ELF-1 (cell line): ENCODE measurements at regions not wholly inside any gene's neighbourhood (a gene's known extent, or its start where the extent isn't known, plus 50 kb on each side); places are given as distances from the start of the nearest gene placed in this dataset.
"Not testable (repeated sequence)": the region's sequence is repeated elsewhere in the genome, so short reads cannot be mapped to it uniquely, and the experiment has no call there.

ENCODE experiments used
- DNase-seq: peaks from one replicate; pipeline ENCODE4 v3.0.0-alpha.2; 2016; ENCODE audit warnings: low read depth, low spot score

GRCh38 chr5:155759984-155760383 lies 567.0 kb upstream of the SGCD start:
- no peak for DNase-seq

DNA sequence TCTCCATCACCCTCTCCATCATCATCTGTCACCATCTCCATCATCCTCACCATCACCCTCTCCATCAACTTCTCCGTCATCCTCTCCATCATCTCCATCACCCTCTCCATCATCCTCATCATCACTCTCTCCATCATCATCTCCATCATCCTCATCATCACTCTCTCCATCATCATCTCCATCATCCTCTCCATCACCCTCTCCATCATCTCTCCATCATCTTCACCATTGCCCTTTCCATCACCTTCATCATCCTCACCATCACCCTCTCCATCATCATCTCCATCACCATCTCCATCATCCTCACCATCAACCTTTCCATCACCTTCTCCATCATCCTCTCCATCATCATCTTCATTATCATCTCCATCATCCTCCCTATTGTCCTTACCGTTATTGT lies 565.5 kb upstream of the SGCD start:
- no peak for DNase-seq

DNA sequence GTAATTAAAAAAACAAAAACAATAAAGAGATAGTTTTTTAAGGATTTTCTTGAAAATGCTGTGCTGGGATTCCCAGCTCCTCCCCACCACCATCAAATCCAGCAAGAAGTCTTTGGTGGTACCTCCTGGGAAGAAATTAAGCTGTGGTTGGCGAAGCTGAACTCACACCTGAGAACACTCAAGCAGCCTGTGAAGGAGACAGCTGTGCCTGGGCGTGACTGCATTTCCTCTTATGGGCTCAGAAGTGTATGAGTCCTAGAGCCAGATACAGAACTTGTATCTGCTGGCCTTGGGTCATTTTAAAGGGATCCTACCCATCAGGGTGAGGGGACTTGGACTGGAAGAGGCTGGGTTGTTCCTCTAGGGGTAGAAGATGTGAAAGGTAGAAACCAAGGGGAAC lies 561.2 kb upstream of the SGCD start:
- no peak for DNase-seq

DNA sequence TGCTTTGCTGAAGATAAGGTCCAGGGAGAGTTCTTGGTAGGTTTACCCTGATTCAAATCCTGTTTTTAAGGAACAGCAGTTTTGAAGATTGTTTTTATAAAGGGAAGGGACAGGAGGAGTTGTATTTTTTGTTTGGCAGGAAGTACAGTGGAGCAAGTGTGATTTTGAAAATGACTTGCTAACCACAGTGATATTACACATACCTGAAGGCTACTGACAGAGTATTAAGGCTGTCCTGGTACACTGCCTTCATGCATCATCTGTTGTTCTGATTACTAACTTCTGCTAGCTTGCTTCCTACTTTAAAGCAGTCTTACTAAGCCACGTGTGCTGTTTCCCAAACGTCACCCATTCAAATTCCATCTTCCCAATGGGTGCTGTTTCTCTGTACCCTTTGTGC lies 559.5 kb upstream of the SGCD start:
- DNase-seq = no peak

DNA sequence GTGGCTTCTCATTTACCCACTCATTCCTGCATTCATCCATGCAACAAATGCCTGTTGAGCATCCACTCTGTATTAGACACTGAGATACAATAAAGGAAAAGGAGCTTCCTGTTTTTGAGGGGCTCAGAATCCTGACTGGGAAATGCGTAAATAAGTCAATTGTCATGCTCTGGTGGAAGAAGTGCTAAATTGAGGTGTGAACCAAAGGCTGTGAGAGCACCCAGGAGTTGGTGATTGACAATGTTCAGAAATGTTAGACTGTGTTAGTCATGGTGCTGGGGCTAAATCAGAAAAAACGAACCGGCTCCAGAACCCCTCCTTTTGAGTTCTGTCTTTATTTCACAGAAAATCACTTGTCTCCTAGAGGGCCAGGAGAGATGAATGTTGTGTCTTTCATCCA lies 558.6 kb upstream of the SGCD start:
- no peak for DNase-seq

- no peak for DNase-seq
Observed at GRCh38 chr5:155772009-155772662, 554.8 kb upstream of the SGCD start.

- DNase-seq = no peak
Observed at GRCh38 chr5:155773680-155774079, 553.3 kb upstream of the SGCD start.

GRCh38 chr5:155780260-155780659 lies 546.7 kb upstream of the SGCD start:
- DNase-seq = no peak

GRCh38 chr5:155783246-155783645 lies 543.7 kb upstream of the SGCD start:
- no peak for DNase-seq

DNA sequence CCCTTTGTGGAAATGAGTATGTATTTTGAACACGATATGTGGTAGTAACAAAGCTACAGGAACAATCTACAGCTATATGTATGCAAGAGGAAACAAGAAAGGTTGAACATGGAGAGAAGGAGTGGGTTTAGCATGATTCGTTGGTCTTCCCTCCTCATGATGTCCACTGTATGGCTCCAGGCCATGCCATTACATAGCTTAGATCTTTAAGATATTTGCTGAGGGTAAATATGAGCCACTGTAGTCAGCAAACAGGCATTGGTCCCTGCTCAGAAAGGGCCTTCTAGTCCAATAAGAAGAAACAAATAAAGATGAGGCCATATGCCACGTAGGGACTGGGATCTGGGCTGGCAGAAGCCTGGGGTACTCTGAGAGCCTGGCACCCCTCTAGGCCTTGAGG lies 543.2 kb upstream of the SGCD start:
- no peak for DNase-seq

DNA sequence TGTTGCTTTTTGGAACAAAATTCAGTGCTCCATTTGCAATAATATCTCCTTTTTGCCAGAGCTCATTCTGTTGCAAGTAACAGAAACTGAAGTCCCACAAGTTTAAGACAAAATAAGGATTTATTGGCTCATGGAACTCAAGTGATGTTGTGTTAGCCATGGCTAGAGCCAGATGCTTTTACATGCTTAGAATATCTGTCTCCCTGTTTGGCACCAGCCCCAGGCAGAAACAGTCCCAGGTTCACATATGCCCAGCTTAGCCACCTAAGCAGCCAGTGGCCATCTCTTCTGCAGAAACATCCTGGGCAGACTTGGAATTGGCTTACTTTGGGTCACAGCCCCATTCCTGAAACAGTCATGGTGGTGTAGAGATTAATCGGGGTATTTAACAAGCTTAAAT lies 540.9 kb upstream of the SGCD start:
- no peak for DNase-seq

- no peak for DNase-seq
Observed at GRCh38 chr5:155792873-155793272, 534.1 kb upstream of the SGCD start.

DNA sequence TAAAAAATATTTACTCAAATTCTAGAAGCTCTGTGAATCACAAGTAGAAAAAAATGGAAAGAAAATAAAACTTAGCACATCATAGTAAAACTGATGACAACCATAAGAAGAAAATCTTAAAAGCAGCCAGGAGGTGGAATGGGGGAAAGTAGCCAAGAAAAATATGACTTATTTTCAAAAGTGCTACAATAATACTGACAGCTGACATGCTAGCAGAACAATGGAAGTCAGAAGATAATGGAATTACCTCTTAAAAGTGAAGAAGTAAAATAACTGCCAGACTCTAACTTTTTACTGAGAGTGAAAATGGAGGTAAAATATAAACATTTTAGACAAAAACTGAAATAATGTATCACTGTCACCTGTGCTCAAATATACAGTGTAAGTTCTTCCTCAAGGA lies 532.2 kb upstream of the SGCD start:
- DNase-seq = no peak

- DNase-seq = no peak
Observed at GRCh38 chr5:155799308-155799707, 527.7 kb upstream of the SGCD start.

GRCh38 chr5:155807884-155808576 lies 518.9 kb upstream of the SGCD start:
- no peak for DNase-seq

- no peak for DNase-seq
Observed at GRCh38 chr5:155815248-155815647, 511.7 kb upstream of the SGCD start.

GRCh38 chr5:155822177-155822576 lies 504.8 kb upstream of the SGCD start:
- DNase-seq = peak; percentile 1

GRCh38 chr5:155826611-155827507 lies 500.1 kb upstream of the SGCD start:
- DNase-seq = no peak

DNA sequence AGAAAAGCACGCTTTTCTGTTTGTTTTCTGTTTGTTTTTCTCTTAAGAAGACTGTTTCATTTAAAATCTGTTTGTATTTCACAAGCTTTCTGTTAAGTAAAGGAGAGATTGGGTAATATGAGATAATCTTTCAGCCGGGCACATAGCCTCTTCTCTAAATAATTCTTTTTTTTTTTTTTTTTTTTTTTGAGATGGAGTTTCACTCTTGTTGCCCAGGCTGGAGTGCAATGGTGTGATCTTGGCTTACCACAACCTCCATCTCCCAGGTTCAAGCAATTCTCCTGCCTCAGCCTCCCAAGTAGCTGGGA lies 499.5 kb upstream of the SGCD start:
- not testable (repeated sequence) for DNase-seq

DNA sequence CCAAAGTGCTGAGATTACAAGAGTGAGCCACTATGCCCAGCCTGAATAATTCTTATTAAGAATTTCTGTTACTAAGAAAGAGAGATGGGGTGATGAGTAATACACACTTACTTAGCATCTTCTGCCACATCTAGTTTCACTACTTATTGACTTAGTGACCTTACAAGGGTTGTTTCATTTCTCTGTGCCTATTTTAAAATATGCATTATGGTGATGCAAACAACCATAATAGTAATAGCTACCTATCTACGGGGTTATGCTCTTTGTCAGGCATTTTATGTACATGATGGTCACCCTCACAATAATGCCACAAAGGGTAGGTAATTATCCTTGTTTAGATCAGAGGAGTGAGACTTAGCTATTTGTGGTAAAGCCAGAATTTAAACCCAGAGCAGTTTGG lies 499.0 kb upstream of the SGCD start:
- no peak for DNase-seq

DNA sequence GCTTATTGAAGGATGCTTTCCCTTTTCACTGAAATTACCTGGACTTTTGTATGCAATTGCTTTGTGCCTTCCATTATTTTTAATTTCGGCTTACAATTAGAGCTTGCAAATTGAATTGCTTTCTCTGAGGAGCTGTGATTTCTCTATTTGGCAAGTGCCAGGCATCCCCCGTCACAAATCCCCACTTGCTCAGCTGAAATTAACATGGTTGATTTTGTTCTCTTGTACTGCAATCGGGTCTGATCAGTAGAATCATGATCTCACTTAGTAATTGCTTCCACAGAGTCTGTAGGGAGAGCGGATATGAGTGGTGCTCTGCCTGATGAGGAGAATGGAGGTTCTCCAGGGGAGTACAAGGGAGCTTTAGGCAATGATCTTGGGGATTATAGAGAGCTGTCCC lies 495.5 kb upstream of the SGCD start:
- no peak for DNase-seq

DNA sequence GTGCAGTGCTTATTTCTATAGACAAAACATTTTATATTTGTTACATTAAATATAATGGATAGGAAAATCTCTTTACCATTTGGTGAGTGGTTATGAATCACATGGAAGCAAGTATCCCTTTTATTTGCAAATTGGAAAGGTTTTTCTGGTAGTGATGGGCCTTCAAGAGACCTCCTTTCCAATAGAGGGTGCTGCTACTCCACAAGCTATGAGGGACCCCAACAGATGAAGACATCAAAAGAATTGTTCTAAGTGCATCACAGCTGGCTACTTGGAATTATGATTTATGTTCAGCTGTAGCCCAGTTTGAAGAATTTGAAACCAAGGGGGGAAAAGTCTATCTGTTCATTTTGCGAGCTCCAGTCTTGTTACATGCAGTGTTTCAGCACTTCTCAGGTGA lies 493.7 kb upstream of the SGCD start:
- DNase-seq = no peak
